Stimulated activated naive CD4-positive, alpha-beta T cell treated with Interleukin-2 at 50 U/mL for 16 hours (primary cell): ENCODE measurements at regions not wholly inside any gene's neighbourhood (a gene's known extent, or its start where the extent isn't known, plus 50 kb on each side); places are given as distances from the start of the nearest gene placed in this dataset.
"Not testable (repeated sequence)": the region's sequence is repeated elsewhere in the genome, so short reads cannot be mapped to it uniquely, and the experiment has no call there.

Experiments used
- DNase-seq: peaks from one replicate; lab custom pipeline; 2025; lab: John Stamatoyannopoulos, UW

DNA sequence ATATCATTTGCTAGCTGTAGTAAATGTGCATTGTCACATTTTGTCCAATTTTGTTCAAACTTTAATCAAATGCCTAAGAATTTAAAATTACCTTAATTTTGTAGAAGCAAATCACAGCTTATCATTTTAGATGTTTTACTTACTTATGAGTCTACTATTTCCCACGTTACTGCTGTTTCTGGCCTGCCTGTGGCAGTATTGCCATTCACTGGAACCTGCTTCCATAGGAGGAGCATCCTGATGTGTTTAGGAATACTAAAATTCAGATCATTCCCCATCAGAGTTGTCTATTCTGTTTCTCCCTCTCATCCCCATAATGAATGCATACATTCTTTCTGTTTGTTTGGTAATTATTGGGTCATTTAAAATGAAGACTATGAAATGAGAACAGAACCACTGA is 119.5 kb upstream of the SNRPN start:
- no peak for DNase-seq

DNA sequence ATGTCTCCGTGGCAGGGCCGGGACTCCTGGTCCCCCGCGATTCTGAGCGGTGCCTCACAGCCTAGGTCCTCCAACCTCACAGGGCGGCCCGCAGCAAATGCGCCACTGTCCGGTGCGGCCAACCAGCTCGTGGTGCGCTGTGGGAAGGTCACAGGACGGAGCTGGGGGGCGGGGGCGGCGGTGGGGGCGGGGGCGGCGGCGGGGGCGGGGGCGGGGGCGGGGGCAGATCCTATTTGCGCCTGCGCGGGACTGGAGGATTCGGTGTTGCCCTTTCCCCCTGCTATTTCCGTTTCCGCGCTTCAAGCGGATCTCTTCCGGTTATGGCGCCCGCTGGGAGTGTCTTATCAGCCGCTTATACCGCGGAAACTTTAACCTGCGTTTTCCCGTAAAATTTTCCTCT is 106.7 kb upstream of the SNRPN start:
- DNase-seq, result no peak

DNA sequence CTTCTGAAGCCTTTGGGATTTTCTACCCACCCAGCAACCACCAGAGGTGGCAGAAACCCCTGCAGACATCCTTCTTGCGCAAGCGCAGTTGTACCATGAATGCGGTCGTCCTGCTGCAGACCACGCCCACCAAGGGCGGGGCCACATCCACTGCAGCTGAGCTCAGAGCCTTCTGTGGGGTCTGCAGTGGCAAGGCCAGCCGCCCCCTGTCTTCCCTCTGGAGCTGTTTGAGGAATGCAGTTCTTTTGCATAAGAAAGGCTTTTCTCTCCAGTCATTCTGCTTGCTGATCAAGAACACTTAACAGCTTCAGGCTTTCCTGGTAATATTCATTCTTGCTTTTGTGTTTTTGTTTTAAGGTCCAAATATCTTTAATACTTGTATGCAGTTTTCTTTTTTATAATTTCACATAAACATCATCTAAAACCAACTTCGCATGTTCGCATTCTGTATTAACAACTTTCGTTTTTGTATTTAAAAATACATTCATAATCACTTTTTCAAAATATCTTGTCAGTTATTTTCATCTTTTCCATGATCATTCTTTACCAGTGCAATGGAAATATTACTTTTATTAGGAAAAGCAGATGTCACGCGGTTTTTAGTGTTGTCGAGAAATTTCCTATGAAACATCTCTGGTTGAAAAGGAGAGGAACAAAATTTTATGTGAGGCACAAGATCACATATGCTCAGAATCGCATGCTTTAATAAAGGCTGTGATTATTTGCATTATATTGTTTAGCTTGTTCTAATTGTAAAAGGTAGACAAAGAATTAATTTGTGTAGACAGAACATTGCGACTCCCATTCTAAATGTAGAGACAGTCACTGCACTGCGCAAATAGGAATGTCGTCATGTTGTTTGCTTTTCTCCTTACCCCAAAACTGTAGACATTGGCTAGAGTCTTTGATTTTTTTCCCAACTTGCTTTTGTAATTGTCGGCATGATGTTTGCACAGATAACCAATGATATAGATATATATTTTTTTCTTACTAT is 98.1 kb upstream of the SNRPN start:
- DNase-seq, result no peak

DNA sequence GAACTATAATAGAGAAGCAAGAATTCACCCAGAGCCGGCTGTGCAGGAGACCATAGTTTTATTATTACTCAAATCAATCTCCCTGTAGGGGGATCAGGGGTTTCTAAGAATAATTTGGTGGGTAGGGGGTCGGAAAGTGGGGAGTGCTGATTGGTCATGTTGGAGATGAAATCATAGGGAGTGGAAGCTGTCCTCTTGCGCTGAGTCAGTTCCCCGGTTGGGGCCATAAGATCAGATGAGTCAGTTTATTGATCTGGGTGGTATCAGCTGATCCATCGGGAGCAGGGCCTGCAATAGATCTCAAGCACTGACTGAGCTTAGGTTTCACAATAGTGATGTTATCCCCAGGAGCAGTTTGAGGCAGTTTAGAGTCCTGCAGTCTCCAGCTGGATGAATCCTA is 97.0 kb upstream of the SNRPN start:
- DNase-seq, result no peak

DNA sequence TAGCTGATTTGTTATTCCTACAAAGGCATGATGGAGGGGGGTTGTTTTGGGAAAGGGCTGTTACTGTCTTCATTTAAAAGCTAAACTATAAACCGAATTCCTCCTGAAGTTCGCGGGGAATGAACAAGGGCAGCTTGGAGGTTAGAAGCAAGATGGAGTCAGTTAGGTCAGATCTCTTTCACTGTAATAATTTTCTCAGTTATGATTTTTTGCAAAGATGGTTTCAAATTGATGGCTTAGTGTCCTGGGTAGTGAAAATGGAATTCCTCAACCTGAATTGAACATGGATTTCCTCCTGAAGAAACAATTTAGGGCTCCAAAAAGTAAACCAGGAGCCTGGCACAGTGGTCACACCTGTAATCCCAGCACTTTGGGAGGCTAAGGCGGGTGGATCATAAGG is 96.6 kb upstream of the SNRPN start:
- DNase-seq, result not testable (repeated sequence)

DNA sequence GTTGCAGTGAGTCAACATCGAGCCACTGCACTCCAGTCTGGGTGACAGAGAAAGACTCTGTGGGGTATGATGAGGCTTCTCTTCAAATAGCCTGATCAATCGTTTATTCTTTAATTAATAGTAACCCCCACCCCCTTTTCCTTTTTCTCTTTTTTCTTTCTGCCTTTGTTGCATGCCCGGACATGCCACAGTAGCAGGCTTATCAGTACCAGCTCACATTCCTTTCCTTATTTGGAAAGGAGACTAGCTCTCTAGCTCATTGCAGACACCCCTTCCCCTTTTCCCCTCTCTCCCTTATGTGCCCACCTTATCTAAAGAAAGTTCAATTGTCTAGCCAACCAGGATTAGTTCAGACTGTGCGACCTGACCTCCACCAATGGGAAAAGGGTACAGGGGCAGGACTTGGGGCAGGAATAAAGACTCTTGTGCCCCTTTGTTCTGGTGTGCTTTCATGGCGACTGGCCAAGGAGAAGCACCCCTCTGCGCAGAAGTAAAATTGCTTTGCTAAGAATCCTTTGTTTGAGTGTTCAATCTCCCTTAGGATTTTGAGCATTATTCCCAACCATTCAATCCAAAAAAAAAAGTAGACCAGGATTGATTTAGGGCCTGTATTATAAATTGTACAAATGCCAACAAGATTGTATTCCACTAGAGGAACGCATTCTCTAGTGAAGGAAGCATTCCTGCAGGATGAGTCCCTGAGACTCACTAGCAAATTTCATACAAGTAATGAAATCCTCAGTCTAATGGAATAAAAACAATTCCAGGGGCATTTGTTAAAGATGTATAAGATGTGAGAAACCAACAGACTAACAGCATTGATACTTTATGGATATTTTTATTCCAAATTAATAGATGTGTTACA is 95.8 kb upstream of the SNRPN start:
- no peak for DNase-seq

DNA sequence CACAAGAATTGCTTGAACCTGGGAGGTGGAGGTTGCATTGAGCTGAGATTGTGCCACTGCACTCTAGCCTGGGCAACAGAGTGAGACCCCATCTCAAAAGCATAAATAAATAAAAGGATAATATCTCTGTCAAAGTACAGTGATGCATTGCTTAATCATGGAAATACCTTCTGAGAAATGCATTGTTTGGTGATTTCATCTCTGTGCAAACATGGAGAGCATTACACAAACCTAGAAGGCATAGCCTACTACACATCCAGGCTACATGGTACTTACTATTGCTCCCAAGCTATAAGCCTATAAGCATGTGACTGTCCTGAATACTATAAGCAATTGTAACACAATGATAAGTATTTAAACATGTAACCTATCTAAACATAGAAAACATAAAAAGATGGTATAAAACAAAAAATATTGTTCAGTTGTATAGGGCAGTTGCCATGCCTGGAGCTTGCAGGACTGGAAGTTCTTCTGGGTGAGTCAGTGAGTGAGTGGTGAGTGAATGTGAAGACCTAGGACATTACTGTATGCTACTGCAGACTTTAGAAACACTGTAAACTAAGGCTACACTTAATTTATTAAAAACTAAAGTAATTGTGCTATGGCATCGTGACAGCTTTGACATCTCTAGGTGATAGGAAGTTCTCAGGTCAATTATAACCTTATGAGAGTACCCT is 93.6 kb upstream of the SNRPN start:
- no peak for DNase-seq

DNA sequence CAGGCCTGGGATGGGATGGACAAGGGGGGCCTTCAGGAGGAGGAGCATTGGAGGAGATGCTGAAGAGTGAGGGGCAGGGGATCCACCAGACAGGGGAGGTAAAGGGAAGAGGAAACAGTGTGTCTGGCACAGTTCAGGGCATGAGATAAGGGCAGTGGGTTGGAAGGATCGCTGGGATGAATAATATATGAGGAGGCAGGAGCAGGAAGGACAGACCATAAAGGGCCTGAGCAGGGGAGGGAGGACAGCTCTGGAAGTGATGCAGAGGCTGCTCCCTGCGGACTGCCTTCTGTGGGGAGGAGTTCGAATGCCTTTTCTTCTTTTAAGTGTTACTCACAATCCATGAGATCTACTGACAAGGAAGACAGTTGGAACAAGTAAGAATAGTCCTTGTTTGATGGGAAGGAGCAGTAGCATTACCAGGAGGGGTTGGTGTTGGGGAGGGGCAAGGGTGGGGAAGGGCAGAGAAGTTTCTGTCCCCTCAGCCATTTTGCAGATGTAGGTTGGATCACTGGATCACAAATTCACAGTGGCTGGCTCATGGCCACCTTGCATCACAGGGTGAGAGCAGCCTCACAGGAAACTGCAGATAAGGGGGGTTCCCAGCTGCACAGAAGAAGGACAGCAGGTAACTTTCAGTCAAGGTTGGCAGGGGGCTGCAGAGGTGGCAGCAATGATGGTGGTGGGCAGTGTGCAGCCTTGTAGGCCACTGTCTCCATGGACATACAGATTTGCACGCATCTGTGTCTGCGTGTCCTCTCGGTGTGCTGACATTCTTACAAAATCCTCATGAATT is 91.9 kb upstream of the SNRPN start:
- DNase-seq, result no peak

DNA sequence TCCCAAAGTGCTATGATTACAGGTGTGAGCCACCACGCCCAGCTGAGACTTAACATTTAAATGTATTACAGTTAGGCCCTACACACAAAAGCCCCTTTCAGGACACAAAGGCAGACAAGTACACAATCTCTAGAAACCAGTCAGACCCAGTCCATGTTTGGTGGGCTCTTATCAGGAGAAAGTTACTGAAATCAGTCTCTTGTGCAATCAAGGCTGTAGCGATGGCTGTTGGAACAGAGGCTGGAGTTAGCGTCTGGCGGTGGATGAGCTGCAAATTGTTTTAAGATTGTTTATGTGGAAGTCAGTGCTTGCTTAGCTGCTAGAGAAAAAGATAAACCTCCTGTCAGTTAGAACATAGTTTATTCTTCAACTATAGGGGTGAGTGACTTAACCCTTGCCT is 89.5 kb upstream of the SNRPN start:
- DNase-seq, result no peak

DNA sequence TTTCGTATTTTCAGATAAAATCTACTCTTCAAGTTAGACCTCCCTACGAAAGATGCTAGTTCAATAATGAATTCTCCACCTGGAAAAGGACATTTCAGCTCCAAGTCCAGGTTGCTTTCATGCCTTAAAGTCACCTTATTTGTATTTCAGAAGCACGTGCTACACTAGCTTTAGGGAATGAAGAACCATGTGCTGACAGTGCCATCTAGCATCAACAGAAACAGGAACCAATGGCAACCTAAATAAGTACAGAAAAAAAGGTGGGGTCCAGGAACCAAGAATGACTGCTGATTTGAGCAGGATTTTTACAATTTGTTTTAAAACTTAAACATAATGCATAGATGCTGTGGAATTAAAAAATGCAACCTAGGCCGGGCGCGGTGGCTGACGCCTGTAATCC is 77.6 kb upstream of the SNRPN start:
- no peak for DNase-seq

DNA sequence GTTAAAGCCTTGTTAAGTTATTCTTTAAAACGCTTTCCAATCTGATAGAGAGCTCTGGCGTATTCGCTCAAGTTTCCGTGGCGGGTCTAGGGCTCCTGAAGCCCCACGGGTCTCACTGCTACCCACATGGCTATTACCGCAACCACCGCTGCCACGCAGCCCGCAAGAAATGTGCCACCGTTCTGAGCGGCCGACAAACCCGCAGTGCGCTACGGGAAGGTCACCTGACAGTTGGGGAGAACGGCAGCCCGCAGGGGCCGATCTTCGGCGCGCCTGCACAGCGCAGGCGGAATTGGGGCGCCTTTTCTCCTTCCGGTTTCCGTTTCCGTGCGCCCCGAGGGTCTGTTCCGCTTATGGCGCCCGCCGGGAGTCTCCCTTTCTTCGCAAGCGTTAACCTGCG is 76.6 kb upstream of the SNRPN start:
- no peak for DNase-seq

DNA sequence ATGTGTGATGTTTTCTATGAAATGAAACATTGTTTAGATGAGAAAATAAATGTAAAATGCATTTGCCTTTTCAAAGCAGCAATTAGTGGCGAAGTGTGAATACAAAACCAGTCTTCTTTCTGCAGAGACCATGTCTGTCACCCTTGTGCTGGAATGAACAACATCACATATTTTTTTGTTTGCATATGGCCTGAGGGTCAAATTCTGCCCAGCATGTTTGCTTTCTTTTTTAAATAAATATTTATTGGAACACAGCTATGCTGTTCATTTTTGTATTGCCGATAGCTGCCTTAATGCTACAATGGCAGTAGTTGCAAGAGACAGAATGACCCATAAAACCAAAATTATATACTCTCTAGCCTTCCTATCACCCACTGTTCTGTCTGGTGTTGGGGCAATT is 75.3 kb upstream of the SNRPN start:
- DNase-seq, result no peak

DNA sequence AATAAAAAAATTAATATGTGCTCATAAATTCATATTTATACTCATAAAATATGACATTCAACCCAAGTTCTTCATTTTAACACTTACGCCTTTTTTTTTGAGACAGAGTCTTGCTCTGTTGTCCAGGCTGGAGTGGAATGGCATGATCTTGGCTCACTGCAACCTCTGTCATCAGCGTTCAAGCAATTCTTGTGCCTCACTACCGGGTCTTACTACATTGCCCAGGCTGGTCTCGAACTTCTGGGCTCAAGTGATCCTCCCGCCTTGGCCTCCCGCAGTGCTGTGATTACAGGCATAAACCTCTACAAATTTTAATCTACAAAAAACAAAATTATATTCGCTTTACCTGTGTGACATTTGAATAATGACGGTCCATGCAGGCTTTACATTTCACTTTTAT is 74.1 kb upstream of the SNRPN start:
- no peak for DNase-seq

DNA sequence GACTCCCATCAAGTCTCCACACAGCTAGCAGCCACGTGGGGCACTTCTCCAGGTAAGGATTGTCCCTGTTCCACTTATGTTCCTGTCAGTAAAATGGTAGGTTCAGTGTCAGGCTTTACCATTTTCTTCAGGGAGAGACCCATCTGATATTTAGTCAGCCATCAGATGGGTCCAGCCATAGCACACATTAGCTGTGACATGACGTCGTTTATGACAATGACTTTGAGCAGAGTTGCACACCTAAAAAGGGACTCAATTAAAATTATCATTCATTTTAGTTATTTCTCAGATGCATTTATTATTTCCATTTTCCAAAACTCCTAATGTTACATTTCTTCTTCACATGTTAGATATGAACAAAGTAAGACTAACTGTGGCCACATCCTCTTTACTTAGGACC is 68.2 kb upstream of the SNRPN start:
- no peak for DNase-seq

DNA sequence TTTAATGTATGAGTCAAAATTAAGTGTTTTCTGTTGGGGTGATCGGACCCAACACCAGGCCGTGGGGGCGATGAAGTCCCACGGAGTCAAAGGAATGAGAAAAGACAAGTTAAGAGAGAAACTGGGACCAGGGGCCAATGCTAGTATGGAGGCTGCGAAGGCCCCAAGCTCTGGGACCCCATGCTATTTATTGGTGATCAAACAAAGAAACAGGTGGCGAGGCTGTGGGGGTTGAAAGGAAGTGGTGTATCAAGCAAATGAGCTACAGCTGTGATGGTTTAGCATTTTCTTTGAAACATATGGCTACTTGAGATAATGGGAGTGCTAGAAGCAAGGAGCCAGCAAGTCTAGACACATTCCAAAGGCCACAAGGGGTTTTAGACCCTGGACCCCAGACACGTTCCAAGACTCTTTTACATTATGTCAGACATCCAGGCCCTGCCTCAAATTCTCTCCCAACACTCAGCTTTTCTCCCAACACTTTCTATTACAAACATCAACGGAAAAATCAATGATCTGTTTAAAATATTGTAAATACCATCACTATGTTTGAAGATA is 56.0 kb upstream of the SNRPN start:
- no peak for DNase-seq

DNA sequence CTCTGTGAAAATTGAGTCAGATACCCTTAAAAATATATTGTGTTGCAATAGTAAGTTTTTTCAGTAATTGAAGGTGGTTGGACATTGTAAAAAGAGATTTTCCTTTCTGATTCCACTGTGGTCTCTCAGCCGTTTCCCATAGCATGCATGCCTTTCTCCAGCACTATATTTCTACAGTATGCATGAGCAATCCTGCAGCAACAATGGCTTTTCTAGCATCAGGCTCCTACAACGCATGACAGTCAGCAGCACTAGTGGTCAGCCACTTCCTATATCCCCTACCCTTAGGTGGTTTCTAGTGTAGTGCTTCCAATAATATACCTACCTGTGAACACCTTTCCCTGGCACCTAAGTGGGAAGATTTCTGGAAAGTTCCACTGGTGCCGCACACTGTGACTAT is 55.4 kb upstream of the SNRPN start:
- no peak for DNase-seq

DNA sequence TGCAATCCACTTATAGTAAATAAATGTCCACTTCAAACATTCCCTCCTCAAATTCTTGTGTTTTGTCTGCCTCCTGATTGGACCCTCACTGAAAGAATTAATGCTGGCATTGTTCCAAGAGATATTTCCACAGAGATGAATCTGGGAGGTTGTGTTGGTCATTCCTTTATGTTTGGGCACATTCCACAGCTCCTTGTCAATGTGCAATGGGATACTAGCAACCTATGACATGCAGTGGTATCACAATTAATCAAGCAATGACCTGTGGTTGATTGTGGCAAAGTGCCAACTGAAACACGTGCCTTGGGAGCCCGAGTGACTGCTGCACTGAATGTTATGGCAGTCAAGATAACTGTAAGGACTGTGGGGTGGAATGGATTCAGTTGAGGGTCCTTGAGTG is 55.0 kb upstream of the SNRPN start:
- DNase-seq, result no peak

DNA sequence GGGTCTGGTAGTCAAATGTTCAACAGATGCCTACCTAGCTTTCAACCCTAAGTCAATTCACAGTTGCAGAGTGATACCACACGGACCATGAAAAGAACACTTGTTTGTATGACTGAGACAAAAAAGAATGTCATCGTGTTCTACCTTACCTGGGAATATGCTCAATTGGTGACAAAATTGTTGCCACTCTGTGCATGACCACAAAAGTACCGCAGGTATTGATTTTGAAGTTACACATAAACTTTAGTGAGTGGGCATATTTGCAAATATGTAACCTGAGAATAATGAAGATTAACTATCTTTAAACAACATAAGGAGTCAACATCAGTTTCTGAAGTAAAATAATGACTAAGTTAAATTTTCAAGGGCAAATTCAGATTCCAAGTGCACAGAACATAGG is 53.4 kb upstream of the SNRPN start:
- DNase-seq, result no peak
